GM23338 (cell line): ENCODE measurements at regions not wholly inside any gene's neighbourhood (a gene's known extent, or its start where the extent isn't known, plus 50 kb on each side); places are given as distances from the start of the nearest gene placed in this dataset.

Experiments
- CREB1 ChIP-seq: fragments of 250-450 bp; sonication (Bioruptor Pico); IDR thresholded peaks from 2 replicates; pipeline ENCODE4 v1.5.0; 2020; ENCODE audit warnings: low read depth, mild to moderate bottlenecking, moderate library complexity
- JUNB ChIP-seq: IDR thresholded peaks from one replicate; pipeline ENCODE4 v1.6.1; 2016; ENCODE audit warnings: antibody characterized with exemption; ENCODE audit not compliant: unreplicated experiment
- POLR2AphosphoS5 ChIP-seq: IDR thresholded peaks from 2 replicates; pipeline ENCODE4 v1.6.1; 2016; ENCODE audit warnings: antibody characterized with exemption, low read depth
- REST ChIP-seq: IDR thresholded peaks from one replicate; pipeline ENCODE4 v1.6.1; 2018; ENCODE audit warnings: antibody characterized with exemption; ENCODE audit not compliant: unreplicated experiment
- STAT1 ChIP-seq: IDR thresholded peaks from one replicate; pipeline ENCODE4 v1.6.1; 2016; ENCODE audit warnings: antibody characterized with exemption; ENCODE audit not compliant: unreplicated experiment
- TF ChIP-seq, protein P1 (sequence below), 2 experiments: fragments of 200-600 bp in 1 of 2; sonication (generic) in 1 of 2; conservative IDR thresholded peaks; 2 replicates each; pipeline versions ENCODE4 v1.5.1 to v1.6.1; 2016 to 2017; ENCODE audit warnings: antibody characterized with exemption in 2 of 2, low read depth in 2 of 2, mild to moderate bottlenecking in 2 of 2, moderate library complexity in 1 of 2

GRCh38 chr11:30772908-30773307, 186.8 kb upstream of the MPPED2 start:
- TF ChIP-seq, protein P1, sequence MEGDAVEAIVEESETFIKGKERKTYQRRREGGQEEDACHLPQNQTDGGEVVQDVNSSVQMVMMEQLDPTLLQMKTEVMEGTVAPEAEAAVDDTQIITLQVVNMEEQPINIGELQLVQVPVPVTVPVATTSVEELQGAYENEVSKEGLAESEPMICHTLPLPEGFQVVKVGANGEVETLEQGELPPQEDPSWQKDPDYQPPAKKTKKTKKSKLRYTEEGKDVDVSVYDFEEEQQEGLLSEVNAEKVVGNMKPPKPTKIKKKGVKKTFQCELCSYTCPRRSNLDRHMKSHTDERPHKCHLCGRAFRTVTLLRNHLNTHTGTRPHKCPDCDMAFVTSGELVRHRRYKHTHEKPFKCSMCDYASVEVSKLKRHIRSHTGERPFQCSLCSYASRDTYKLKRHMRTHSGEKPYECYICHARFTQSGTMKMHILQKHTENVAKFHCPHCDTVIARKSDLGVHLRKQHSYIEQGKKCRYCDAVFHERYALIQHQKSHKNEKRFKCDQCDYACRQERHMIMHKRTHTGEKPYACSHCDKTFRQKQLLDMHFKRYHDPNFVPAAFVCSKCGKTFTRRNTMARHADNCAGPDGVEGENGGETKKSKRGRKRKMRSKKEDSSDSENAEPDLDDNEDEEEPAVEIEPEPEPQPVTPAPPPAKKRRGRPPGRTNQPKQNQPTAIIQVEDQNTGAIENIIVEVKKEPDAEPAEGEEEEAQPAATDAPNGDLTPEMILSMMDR (conservative IDR thresholded peaks at IDR 0.05; ENCODE audit: low read depth in 2 of 2) = no peak
- TF ChIP-seq POLR2AphosphoS5 (no peak), REST (no peak), STAT1 (no peak), CREB1 (CRISPR knock-in tag) (no peak), JUNB (no peak)
